ENCODE measurements at regions not wholly inside any gene's neighbourhood (a gene's known extent, or its start where the extent isn't known, plus 50 kb on each side); places are given as distances from the start of the nearest gene placed in this dataset.

- DNase-seq: no peak
Observed at GRCh38 chr12:68452078-68452715, 120.0 kb upstream of the MDM1 start.

DNA sequence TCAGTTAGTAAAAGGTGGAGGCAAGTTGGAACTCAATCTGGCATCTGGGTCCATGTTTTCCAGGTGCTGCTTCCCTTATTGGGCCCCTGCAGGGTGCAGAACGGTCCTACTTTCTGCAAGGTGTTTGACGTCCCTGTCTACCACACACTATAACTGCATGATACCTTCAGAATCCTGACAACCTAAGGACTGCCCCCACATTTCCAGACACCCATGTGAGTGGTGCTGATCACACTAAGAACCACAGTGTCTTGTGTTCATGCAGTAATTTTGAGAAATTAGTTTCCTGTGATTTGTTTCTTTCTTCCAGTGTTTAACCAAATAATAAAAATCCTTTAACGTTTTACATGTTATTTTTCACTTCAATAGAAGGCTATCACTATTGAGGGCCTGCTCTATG, 121.1 kb upstream of the MDM1 start:
- no peak for DNase-seq

DNA sequence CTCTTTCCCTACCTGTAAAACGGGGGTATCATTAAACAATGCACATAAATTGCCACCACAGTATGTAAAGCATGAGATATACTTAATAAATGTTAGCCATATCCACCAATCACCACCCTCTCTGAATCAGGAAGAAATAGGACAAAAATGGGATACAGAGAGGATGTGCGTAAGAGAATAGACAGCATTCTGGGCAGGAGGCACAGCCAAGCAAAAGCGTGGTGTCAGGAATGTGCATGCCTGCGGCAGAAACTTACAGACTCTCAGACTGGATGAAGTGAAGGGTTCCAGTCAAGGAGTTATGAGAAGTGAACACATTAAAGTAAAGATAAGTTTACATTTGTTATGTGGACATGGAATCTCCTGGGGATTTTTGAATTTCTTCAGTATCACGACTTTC, 121.7 kb upstream of the MDM1 start:
- no peak for DNase-seq

GRCh38 chr12:68454892-68455291, 122.7 kb upstream of the MDM1 start:
- no peak for DNase-seq

DNA sequence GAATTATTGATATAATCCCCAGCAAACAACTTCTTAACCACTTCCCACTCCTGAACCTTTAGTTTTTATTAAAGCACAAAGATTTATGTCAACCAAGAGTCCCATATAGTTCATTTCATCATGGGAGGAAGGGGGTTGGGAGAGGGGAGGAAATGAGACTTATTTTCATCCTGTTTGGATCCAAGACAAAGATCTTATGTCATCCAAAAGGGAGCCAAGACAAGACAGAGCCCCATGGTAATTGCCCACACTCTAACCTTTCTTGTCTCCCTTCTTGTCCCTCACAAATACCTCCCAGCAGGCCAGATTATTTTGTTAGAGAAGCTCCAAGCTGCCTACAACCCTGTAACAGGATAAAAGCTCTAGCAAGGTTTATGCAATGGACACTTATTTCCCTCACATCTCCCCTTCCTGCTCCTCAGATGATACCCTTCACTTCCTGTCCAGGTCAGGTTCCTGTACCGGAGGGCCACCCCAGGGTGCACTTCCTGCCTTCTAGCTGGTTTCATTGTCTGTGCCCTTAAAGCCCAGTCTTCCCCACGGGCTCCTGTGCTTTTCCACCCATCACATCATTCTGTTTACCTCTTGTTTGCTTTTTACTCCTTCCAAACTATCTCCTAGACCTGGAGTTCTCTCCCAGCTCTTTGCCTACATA, 123.7 kb upstream of the MDM1 start:
- DNase-seq: no peak

- no peak for DNase-seq
Observed at GRCh38 chr12:68458866-68459265, 126.7 kb upstream of the MDM1 start.

DNA sequence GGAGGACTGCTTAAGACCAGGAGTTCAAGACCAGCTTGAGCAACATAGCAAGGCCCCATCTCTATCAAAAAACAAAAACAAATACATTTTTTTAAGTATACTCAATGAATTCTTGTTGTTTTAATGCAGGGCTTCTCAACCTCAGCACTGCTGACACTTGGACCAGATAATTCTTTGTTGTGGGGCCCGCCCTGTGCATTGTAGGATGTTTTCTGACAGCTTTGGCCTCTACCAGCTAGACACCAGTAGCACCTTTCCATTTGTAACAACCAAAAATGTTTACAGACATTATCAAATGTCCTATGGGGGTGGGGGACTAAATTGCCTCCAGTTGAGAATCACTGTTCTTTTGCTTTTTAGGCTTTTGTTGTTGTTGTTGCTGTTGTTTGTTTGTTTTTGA, 128.1 kb upstream of the MDM1 start:
- DNase-seq: no peak

- no peak for DNase-seq
Observed at GRCh38 chr12:68461645-68462044, 129.5 kb upstream of the MDM1 start.

GRCh38 chr12:68462803-68463202, 130.6 kb upstream of the MDM1 start:
- no peak for DNase-seq

DNA sequence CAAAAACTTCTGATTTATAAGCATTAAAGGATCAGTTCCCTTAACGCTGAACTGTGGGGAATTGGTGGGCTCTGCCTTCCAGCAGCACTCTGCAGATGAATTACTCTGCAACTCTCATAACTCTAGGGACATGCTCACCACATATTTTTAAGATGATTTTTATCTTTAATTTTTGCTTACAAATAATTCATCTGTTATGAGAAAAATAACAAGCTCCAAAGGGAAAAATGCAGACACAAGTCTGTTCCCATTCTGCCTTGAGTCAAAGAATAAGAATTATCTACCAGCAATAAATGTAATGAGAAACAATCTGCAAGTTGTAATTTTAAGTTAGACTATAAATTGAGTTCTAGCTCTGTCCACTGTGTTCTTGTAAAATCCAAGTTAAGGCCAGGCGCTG, 133.1 kb upstream of the MDM1 start:
- DNase-seq: no peak

- no peak for DNase-seq
Observed at GRCh38 chr12:68467514-68467913, 135.4 kb upstream of the MDM1 start.

DNA sequence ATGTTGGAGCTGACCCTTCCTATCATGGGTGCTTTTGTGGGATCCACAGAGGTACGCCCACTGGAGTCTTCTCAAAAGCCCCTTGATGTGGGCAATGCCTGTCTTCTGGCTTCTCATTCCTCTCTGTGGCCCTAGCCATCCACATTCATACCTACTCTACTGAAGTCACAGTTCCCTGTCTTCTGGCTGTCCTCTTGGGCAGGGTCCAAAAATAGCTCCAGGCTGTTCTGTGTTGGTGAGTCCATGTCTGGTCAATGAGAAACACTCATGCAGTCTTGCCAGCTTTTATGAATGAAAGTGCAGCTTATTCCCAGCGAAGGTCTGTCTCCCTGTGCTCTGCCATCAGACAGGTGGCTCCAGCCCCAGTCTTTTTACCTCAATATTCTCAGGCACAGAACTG, 135.9 kb upstream of the MDM1 start:
- DNase-seq: no peak

- DNase-seq: no peak
Observed at GRCh38 chr12:68469113-68469512, 137.0 kb upstream of the MDM1 start.

- no peak for DNase-seq
Observed at GRCh38 chr12:68470664-68471328, 138.6 kb upstream of the MDM1 start.

DNA sequence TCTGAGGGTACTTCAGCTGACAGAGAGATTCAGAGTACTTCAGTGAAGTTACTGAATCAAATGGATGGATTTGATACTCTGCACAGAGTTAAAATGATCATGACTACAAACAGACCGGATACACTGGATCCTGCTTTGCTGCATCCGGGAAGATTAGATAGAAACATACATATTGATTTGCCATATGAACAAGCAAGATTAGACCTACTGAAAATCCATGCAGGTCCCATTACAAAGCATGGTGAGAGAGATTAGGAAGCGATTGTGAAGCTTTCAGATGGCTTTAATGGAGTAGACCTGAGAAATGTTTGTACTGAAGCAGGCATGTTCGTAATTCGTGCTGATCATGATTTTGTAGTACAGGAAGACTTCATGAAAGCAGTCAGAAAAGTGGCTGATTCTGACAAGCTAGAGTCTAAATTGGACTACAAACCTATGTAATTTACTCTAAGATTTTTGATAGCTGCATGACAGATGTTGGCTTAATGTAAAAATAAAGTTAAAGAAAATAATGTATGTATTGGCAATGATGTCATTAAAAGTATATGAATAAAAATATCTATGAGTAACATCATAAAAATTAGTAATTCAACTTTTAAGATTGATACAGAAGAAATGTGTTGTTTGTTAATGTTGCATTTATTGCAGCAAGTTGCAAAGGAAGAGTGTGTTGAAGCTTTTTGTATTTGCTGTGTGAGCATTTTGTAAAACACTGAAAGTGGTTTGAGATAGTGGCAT, 136.1 kb upstream of the RAP1B start:
- DNase-seq: no peak

GRCh38 chr12:68476794-68477193, 133.9 kb upstream of the RAP1B start:
- no peak for DNase-seq

GRCh38 chr12:68477261-68477772, 133.4 kb upstream of the RAP1B start:
- no peak for DNase-seq

- no peak for DNase-seq
Observed at GRCh38 chr12:68477906-68478305, 132.8 kb upstream of the RAP1B start.

GRCh38 chr12:68478516-68479260, 132.0 kb upstream of the RAP1B start:
- DNase-seq: no peak

GRCh38 chr12:68479261-68479895, 131.3 kb upstream of the RAP1B start:
- DNase-seq: no peak

DNA sequence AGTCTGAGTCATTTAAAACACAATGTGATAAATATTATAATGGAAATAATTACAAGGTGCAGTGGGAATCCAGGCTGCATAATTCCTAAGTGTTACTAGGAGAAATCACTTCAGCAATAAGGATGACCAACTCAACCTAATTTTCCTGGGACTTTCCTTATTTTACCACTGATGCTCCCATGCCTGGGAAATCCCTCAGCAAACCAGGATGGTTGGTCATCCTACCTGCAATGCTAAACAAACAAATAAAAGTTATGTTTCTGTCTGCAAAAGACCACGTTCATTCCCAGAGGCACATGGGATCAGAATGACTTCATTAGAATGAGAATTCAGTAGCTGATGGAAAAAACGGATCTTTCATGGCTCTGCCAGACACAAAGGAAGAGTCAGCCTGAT, 130.8 kb upstream of the RAP1B start:
- DNase-seq: no peak

GRCh38 chr12:68480526-68480925, 130.2 kb upstream of the RAP1B start:
- no peak for DNase-seq

Data from islet precursor cell (in vitro differentiated cells).